Kidney epithelial cell (primary cell): ENCODE measurements at regions not wholly inside any gene's neighbourhood (a gene's known extent, or its start where the extent isn't known, plus 50 kb on each side); places are given as distances from the start of the nearest gene placed in this dataset.
A peak's percentile ranks its signal among the peaks of the same experiment; 100 is the strongest.

ENCODE experiments used
- DNase-seq: peaks from one replicate; pipeline ENCODE4 v3.0.0-alpha.2; 2010; ENCODE audit warnings: low read depth
- H3K27me3 ChIP-seq: 2 replicates; pipeline ENCODE4 v1.6.0; 2011; ENCODE audit warnings: low read length; ENCODE audit not compliant: control insufficient read depth, insufficient read depth
- H3K36me3 ChIP-seq: 2 replicates; pipeline ENCODE4 v1.5.1; 2011; ENCODE audit warnings: low read length; ENCODE audit not compliant: control insufficient read depth, insufficient read depth
- H3K4me3 ChIP-seq: 2 replicates; pipeline ENCODE4 v1.5.1; 2011; ENCODE audit warnings: low read depth, mild to moderate bottlenecking, control low read depth, low read length
- CTCF ChIP-seq: IDR thresholded peaks from 2 replicates; pipeline ENCODE4 v1.5.1; 2011; ENCODE audit warnings: mild to moderate bottlenecking, moderate library complexity, low read length, control low read depth, inconsistent platforms; ENCODE audit not compliant: insufficient read depth, poor library complexity, severe bottlenecking

GRCh38 chr2:157149270-157149669, 108.2 kb upstream of the GALNT5 start:
- Histone ChIP-seq H3K4me3 (no peak overlapping the region), H3K27me3 (no peaks in the 10 kb centered on the region), H3K36me3 (no peaks in the 10 kb centered on the region)
- TF ChIP-seq CTCF, result no peak
- DNase-seq, result no peak

GRCh38 chr2:157150747-157151146, 106.8 kb upstream of the GALNT5 start:
- Histone ChIP-seq H3K36me3 (no peaks in the 10 kb centered on the region), H3K27me3 (no peaks in the 10 kb centered on the region), H3K4me3 (no peak overlapping the region)
- no peak for TF ChIP-seq CTCF
- DNase-seq, result peak; percentile 10

- TF ChIP-seq CTCF, result no peak
- Histone ChIP-seq H3K4me3 (no peak overlapping the region), H3K36me3 (no peaks in the 10 kb centered on the region), H3K27me3 (no peaks in the 10 kb centered on the region)
- no peak for DNase-seq
Observed at GRCh38 chr2:157152362-157152761, 105.1 kb upstream of the GALNT5 start.

GRCh38 chr2:157155992-157156391, 101.5 kb upstream of the GALNT5 start:
- no peak for DNase-seq
- no peak for TF ChIP-seq CTCF

GRCh38 chr2:157158111-157158510, 99.4 kb upstream of the GALNT5 start:
- H3K27me3 ChIP-seq, result no peaks in the 10 kb centered on the region
- no peaks in the 10 kb centered on the region for H3K36me3 ChIP-seq
- no peak for TF ChIP-seq CTCF
- no peak overlapping the region for H3K4me3 ChIP-seq
- no peak for DNase-seq

More at GRCh38 chr2:157155992-157156391, 101.5 kb upstream of the GALNT5 start:
- Histone ChIP-seq H3K4me3 (no peak overlapping the region), H3K36me3 (no peaks in the 10 kb centered on the region), H3K27me3 (no peaks in the 10 kb centered on the region)

- Histone ChIP-seq H3K4me3 (no peak overlapping the region), H3K36me3 (no peaks in the 10 kb centered on the region), H3K27me3 (no peaks in the 10 kb centered on the region)
- TF ChIP-seq CTCF, result no peak
- no peak for DNase-seq
Observed at GRCh38 chr2:157159221-157159934, 98.1 kb upstream of the GALNT5 start.
